ENCODE measurements at regions not wholly inside any gene's neighbourhood (a gene's known extent, or its start where the extent isn't known, plus 50 kb on each side); places are given as distances from the start of the nearest gene placed in this dataset.

DNA sequence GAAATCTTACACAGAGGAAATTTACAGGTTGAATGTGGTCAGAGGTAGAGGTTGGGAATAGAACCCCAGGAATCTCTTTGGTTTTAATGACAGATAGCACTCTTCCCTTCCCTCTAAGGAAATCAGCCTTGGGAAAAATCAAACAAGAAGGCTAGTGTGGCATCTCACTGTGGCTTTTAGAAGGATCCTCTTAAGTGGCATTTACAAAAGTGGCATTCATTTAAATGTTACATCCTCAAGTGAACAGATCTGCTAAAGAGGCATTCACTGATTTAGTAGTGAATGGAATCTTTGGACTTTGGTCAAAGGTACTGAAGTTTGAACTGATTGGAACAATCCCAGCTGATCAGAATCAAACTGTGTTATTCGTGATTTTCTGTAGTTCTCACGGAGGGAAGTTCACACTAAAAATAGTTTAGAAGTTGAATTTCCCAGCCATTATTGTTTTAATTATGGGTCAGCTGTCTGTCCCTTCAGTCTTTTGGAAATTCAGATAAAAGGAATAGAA, 136.5 kb upstream of the FN1 start:
- DNase-seq (ENCODE audit: extremely low spot score, unreplicated experiment): no peak
- Mint-ChIP-seq H3K36me3 (ENCODE audit: unreplicated experiment) (no peaks in the 10 kb centered on the region), H3K4me3 (ENCODE audit: unreplicated experiment) (no peak overlapping the region), H3K27ac (ENCODE audit: unreplicated experiment) (no peak overlapping the region), H3K4me1 (ENCODE audit: unreplicated experiment) (peaks cover 12% of the 10 kb centered on the region), H3K27me3 (ENCODE audit: unreplicated experiment) (no peaks in the 10 kb centered on the region), H3K9me3 (ENCODE audit: unreplicated experiment) (no peaks in the 10 kb centered on the region)
- TF ChIP-seq, protein P1, sequence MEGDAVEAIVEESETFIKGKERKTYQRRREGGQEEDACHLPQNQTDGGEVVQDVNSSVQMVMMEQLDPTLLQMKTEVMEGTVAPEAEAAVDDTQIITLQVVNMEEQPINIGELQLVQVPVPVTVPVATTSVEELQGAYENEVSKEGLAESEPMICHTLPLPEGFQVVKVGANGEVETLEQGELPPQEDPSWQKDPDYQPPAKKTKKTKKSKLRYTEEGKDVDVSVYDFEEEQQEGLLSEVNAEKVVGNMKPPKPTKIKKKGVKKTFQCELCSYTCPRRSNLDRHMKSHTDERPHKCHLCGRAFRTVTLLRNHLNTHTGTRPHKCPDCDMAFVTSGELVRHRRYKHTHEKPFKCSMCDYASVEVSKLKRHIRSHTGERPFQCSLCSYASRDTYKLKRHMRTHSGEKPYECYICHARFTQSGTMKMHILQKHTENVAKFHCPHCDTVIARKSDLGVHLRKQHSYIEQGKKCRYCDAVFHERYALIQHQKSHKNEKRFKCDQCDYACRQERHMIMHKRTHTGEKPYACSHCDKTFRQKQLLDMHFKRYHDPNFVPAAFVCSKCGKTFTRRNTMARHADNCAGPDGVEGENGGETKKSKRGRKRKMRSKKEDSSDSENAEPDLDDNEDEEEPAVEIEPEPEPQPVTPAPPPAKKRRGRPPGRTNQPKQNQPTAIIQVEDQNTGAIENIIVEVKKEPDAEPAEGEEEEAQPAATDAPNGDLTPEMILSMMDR (IDR thresholded peaks at IDR 0.05): no peak

- no peak for DNase-seq (ENCODE audit: extremely low spot score, unreplicated experiment)
- H3K9me3 Mint-ChIP-seq (ENCODE audit: unreplicated experiment): no peaks in the 10 kb centered on the region
- TF ChIP-seq, protein P1 (IDR thresholded peaks at IDR 0.05): no peak
- no peaks in the 10 kb centered on the region for H3K36me3 Mint-ChIP-seq (ENCODE audit: unreplicated experiment)
- H3K4me1 Mint-ChIP-seq (ENCODE audit: unreplicated experiment): peaks cover 12% of the 10 kb centered on the region
- no peak overlapping the region for H3K4me3 Mint-ChIP-seq (ENCODE audit: unreplicated experiment)
- H3K27ac Mint-ChIP-seq (ENCODE audit: unreplicated experiment): no peak overlapping the region
- no peaks in the 10 kb centered on the region for H3K27me3 Mint-ChIP-seq (ENCODE audit: unreplicated experiment)
Observed at GRCh38 chr2:215571689-215572088, 135.8 kb upstream of the FN1 start.

DNA sequence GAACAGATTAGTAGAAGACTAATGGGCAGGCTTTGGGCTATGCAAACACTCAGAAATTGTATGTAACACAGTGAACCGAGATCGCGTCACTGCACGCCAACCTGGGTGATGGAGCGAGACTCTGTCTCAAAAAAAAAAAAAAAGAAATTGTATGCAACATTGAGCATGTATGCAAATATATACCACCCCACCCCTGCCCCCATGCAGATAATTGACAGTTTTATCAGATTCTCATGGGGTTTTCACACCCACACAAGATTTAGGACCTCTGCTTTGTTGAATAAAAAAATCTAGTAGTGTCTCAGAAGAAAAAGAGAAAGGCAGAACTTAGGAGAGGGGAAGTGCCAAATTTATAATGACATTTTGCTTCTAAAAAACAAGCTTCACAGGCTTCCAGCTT, 131.6 kb upstream of the FN1 start:
- DNase-seq (ENCODE audit: extremely low spot score, unreplicated experiment): no peak
- Mint-ChIP-seq H3K36me3 (ENCODE audit: unreplicated experiment) (no peaks in the 10 kb centered on the region), H3K27ac (ENCODE audit: unreplicated experiment) (no peak overlapping the region), H3K9me3 (ENCODE audit: unreplicated experiment) (no peaks in the 10 kb centered on the region), H3K4me3 (ENCODE audit: unreplicated experiment) (no peak overlapping the region), H3K27me3 (ENCODE audit: unreplicated experiment) (no peaks in the 10 kb centered on the region), H3K4me1 (ENCODE audit: unreplicated experiment) (peaks cover 13% of the 10 kb centered on the region)
- TF ChIP-seq, protein P1 (IDR thresholded peaks at IDR 0.05): no peak

DNA sequence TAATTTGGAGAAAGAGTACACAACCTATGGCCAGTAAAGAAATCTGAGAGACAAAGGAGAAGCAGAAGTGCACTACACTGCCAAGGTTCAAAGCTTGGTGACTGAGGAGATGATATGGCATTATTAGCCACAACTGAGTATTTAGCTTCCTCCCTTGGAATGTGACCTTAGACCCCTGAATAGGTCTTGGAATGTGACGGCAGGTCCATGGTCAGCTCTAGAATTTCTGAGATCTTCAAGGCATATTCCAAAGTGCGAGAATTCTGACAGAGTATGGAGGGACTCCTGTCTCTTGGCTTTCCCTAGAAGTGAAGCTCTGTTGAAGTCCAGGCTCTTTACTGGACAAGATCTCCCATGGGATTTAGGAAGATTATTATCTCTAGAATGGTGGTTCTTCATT, 130.0 kb upstream of the FN1 start:
- TF ChIP-seq, protein P1 (IDR thresholded peaks at IDR 0.05): no peak
- H3K9me3 Mint-ChIP-seq (ENCODE audit: unreplicated experiment): no peaks in the 10 kb centered on the region
- H3K27ac Mint-ChIP-seq (ENCODE audit: unreplicated experiment): no peak overlapping the region
- peaks cover 3% of the 10 kb centered on the region for H3K4me1 Mint-ChIP-seq (ENCODE audit: unreplicated experiment)
- no peaks in the 10 kb centered on the region for H3K36me3 Mint-ChIP-seq (ENCODE audit: unreplicated experiment)
- no peak overlapping the region for H3K4me3 Mint-ChIP-seq (ENCODE audit: unreplicated experiment)
- no peak for DNase-seq (ENCODE audit: extremely low spot score, unreplicated experiment)
- H3K27me3 Mint-ChIP-seq (ENCODE audit: unreplicated experiment): no peaks in the 10 kb centered on the region

- Mint-ChIP-seq H3K27ac (ENCODE audit: unreplicated experiment) (no peak overlapping the region), H3K4me3 (ENCODE audit: unreplicated experiment) (no peak overlapping the region), H3K9me3 (ENCODE audit: unreplicated experiment) (no peaks in the 10 kb centered on the region), H3K36me3 (ENCODE audit: unreplicated experiment) (no peaks in the 10 kb centered on the region), H3K4me1 (ENCODE audit: unreplicated experiment) (peaks cover 18% of the 10 kb centered on the region), H3K27me3 (ENCODE audit: unreplicated experiment) (no peaks in the 10 kb centered on the region)
- TF ChIP-seq, protein P1 (IDR thresholded peaks at IDR 0.05): no peak
- no peak for DNase-seq (ENCODE audit: extremely low spot score, unreplicated experiment)
Observed at GRCh38 chr2:215557701-215558100, 121.8 kb upstream of the FN1 start.
